IMR-90 (cell line): ENCODE measurements at regions not wholly inside any gene's neighbourhood (a gene's known extent, or its start where the extent isn't known, plus 50 kb on each side); places are given as distances from the start of the nearest gene placed in this dataset.

Experiments used
- ATAC-seq: fragments of 200-7000 bp; cut with Tn5 transposase; 2 replicates; pipeline ENCODE4 v1.9.1; 2020; ENCODE audit warnings: low read depth, mild to moderate bottlenecking, moderate library complexity
- BruUV-seq: library from RNA; stranded (reverse); fragments of 400-500 nt; replicated peaks from 2 replicates; lab custom pipeline; 2021; lab: Mats Ljungman, UMichigan
- CTCF ChIA-PET: fragments of 300-600 bp; formaldehyde crosslinking; extraction: SDS; loops from one replicate; lab custom pipeline; 2021; ENCODE audit warnings: antibody characterized with exemption; lab: Yijun Ruan, JAX
- POLR2A ChIA-PET: fragments of 300-600 bp; sonication (Branson Sonifier 250); formaldehyde crosslinking; loops from one replicate; lab custom pipeline; 2022; ENCODE audit warnings: antibody characterized with exemption; ENCODE audit not compliant: unreplicated experiment; lab: Charles Lee
- DNase-seq: peaks from one replicate; pipeline ENCODE4 v3.0.0; 2013
- H2AFZ ChIP-seq: replicated peaks from 2 replicates; pipeline ENCODE3; 2013; ENCODE audit warnings: low read length, mild to moderate bottlenecking; ENCODE audit not compliant: poor library complexity
- H2AK5ac ChIP-seq: 2 replicates; pipeline ENCODE4 v1.6.1; 2013; ENCODE audit warnings: low read depth, low read length, inconsistent platforms
- H2AK9ac ChIP-seq: replicated peaks from 2 replicates; pipeline ENCODE3; 2013; ENCODE audit warnings: mild to moderate bottlenecking, low read depth, low read length, moderate library complexity; ENCODE audit not compliant: poor library complexity
- H2BK120ac ChIP-seq: 2 replicates; pipeline ENCODE4 v1.6.1; 2013; ENCODE audit warnings: low read depth, low read length, inconsistent platforms
- H2BK15ac ChIP-seq: 3 replicates; pipeline ENCODE4 v1.6.1; 2013; ENCODE audit warnings: low read depth, low read length, inconsistent platforms
- H2BK20ac ChIP-seq: 2 replicates; pipeline ENCODE4 v1.6.1; 2013; ENCODE audit warnings: low read depth, mild to moderate bottlenecking, inconsistent platforms, low read length, moderate library complexity
- H2BK5ac ChIP-seq: 2 replicates; pipeline ENCODE4 v1.6.1; 2013; ENCODE audit warnings: mild to moderate bottlenecking, low read depth, low read length, inconsistent platforms; ENCODE audit not compliant: poor library complexity, severe bottlenecking
- H3K14ac ChIP-seq: replicated peaks from 2 replicates; pipeline ENCODE4 v1.6.1; 2013; ENCODE audit warnings: low read depth, low read length, inconsistent platforms
- H3K18ac ChIP-seq: 2 replicates; pipeline ENCODE4 v1.6.1; 2013; ENCODE audit warnings: low read depth, low read length, control low read depth
- H3K23ac ChIP-seq: 2 replicates; pipeline ENCODE4 v1.6.1; 2013; ENCODE audit warnings: low read depth, low read length, inconsistent platforms
- H3K27ac ChIP-seq: 2 replicates; pipeline ENCODE4 v1.5.1; 2013; ENCODE audit warnings: mild to moderate bottlenecking, control low read depth, low read length; ENCODE audit not compliant: insufficient read depth
- H3K27me3 ChIP-seq: 2 replicates; pipeline ENCODE4 v1.6.1; 2013; ENCODE audit warnings: low read length; ENCODE audit not compliant: control insufficient read depth, insufficient read depth
- H3K36me3 ChIP-seq: 2 replicates; pipeline ENCODE4 v1.6.1; 2013; ENCODE audit warnings: low read length, mixed read lengths; ENCODE audit not compliant: control insufficient read depth, insufficient read depth
- H3K4ac ChIP-seq: 2 replicates; pipeline ENCODE4 v1.6.1; 2013; ENCODE audit warnings: low read depth, low read length, inconsistent platforms
- H3K4me1 ChIP-seq: 2 replicates; pipeline ENCODE4 v1.6.1; 2013; ENCODE audit warnings: low read length, mixed read lengths; ENCODE audit not compliant: control insufficient read depth, insufficient read depth
- H3K4me2 ChIP-seq: 2 replicates; pipeline ENCODE4 v1.6.1; 2013; ENCODE audit warnings: low read depth, mild to moderate bottlenecking, control low read depth, low read length, moderate library complexity
- H3K4me3 ChIP-seq: 2 replicates; pipeline ENCODE4 v1.5.1; 2013; ENCODE audit warnings: low read depth, mild to moderate bottlenecking, control low read depth, low read length, moderate library complexity; ENCODE audit not compliant: insufficient read depth
- H3K56ac ChIP-seq: 2 replicates; pipeline ENCODE4 v1.6.1; 2013; ENCODE audit warnings: low read length, inconsistent platforms; ENCODE audit not compliant: insufficient read depth; ENCODE audit errors: extremely low read depth
- H3K79me1 ChIP-seq, 2 experiments: 2 replicates each; pipeline ENCODE4 v1.6.1; 2013; ENCODE audit warnings: low read length in 2 of 2, inconsistent platforms in 1 of 2, low read depth in 1 of 2
- H3K9ac ChIP-seq: 2 replicates; pipeline ENCODE4 v1.6.1; 2013; ENCODE audit warnings: low read depth, low read length, control low read depth
- H3K9me1 ChIP-seq: 2 replicates; pipeline ENCODE4 v1.6.1; 2013; ENCODE audit warnings: low read length, inconsistent platforms; ENCODE audit not compliant: insufficient read depth
- H3K9me3 ChIP-seq: 2 replicates; pipeline ENCODE4 v1.6.1; 2013; ENCODE audit warnings: low read length; ENCODE audit not compliant: control insufficient read depth, insufficient read depth
- H4K20me1 ChIP-seq: 2 replicates; pipeline ENCODE4 v1.6.1; 2013; ENCODE audit warnings: low read length, inconsistent platforms; ENCODE audit not compliant: insufficient read depth
- H4K5ac ChIP-seq: 2 replicates; pipeline ENCODE4 v1.6.1; 2013; ENCODE audit warnings: mild to moderate bottlenecking, low read depth, low read length, control low read depth
- H4K8ac ChIP-seq, 2 experiments: 2 replicates each; pipeline ENCODE4 v1.6.1; 2013; ENCODE audit warnings: low read depth in 2 of 2, low read length in 2 of 2, control low read depth in 1 of 2, inconsistent platforms in 1 of 2
- H4K91ac ChIP-seq: 2 replicates; pipeline ENCODE4 v1.6.1; 2013; ENCODE audit warnings: low read depth, low read length, inconsistent platforms; ENCODE audit not compliant: insufficient read depth
- BHLHE40 ChIP-seq: fragments of 150-350 bp; IDR thresholded peaks from 2 replicates; pipeline ENCODE4 v1.6.1; 2016; ENCODE audit warnings: mild to moderate bottlenecking, low read depth, low read length
- CEBPB ChIP-seq: IDR thresholded peaks from 2 replicates; pipeline ENCODE4 v1.6.1; 2012; ENCODE audit warnings: low read depth, low read length, improper control_type of control experiment
- CHD1 ChIP-seq: IDR thresholded peaks from 2 replicates; pipeline ENCODE4 v1.6.1; 2012; ENCODE audit warnings: low read depth, low read length, improper control_type of control experiment
- CTCF ChIP-seq: conservative IDR thresholded peaks from 2 replicates; pipeline ENCODE4 v1.5.1; 2012; ENCODE audit warnings: mild to moderate bottlenecking, low read depth, low read length, improper control_type of control experiment
- FOS ChIP-seq: fragments of 150-350 bp; IDR thresholded peaks from 2 replicates; pipeline ENCODE4 v1.6.1; 2016; ENCODE audit warnings: low read depth, low read length
- MAFK ChIP-seq: IDR thresholded peaks from 2 replicates; pipeline ENCODE4 v1.6.1; 2012; ENCODE audit warnings: low read depth, low read length, improper control_type of control experiment
- MAZ ChIP-seq: IDR thresholded peaks from 2 replicates; pipeline ENCODE4 v1.6.1; 2012; ENCODE audit warnings: low read depth, mild to moderate bottlenecking, low read length, improper control_type of control experiment, moderate library complexity, borderline replicate concordance
- MXI1 ChIP-seq: IDR thresholded peaks from 2 replicates; pipeline ENCODE4 v1.6.1; 2012; ENCODE audit warnings: low read depth, mild to moderate bottlenecking, low read length, moderate library complexity, borderline replicate concordance
- NFE2L2 ChIP-seq: fragments of 150-350 bp; IDR thresholded peaks from 2 replicates; pipeline ENCODE4 v1.6.1; 2016; ENCODE audit warnings: low read depth, mild to moderate bottlenecking, low read length
- POLR2A ChIP-seq: IDR thresholded peaks from 2 replicates; pipeline ENCODE4 v1.6.1; 2012; ENCODE audit warnings: mild to moderate bottlenecking, low read depth, low read length
- RAD21 ChIP-seq: IDR thresholded peaks from 2 replicates; pipeline ENCODE4 v1.6.1; 2012; ENCODE audit warnings: low read length, improper control_type of control experiment
- RCOR1 ChIP-seq: IDR thresholded peaks from 2 replicates; pipeline ENCODE4 v1.6.1; 2012; ENCODE audit warnings: mild to moderate bottlenecking, low read length, improper control_type of control experiment; ENCODE audit not compliant: insufficient replicate concordance
- RFX5 ChIP-seq: IDR thresholded peaks from 2 replicates; pipeline ENCODE4 v1.8.0; 2012; ENCODE audit warnings: low read depth, mild to moderate bottlenecking, low read length, moderate library complexity
- SMC3 ChIP-seq: fragments of 150-350 bp; IDR thresholded peaks from 2 replicates; pipeline ENCODE4 v1.6.1; 2016; ENCODE audit warnings: low read depth, mild to moderate bottlenecking, antibody characterized with exemption, low read length, moderate library complexity
- USF2 ChIP-seq: fragments of 150-350 bp; IDR thresholded peaks from 2 replicates; pipeline ENCODE4 v1.6.1; 2017; ENCODE audit warnings: mild to moderate bottlenecking, antibody characterized with exemption, low read length, low read depth
- WGBS, 2 experiments: methylation state at CpG; one replicate each; pipeline versions ENCODE4 v1.1.5 to v1.1.7; 2013; ENCODE audit warnings: missing lambda C conversion rate in 2 of 2; ENCODE audit not compliant: insufficient read length in 1 of 2; ENCODE audit errors: extremely low coverage in 2 of 2; 5-methylcytosine and 5-hydroxymethylcytosine counted together
- dilution Hi-C: fragments of 300-500 bp; cut with HindIII; formaldehyde crosslinking; loops from one replicate; pipeline ENCODE4 v1.14.3; 2018; ENCODE audit warnings: low sequenced_read_pairs; ENCODE audit not compliant: unreplicated experiment
- in situ Hi-C: fragments of 300-500 bp; cut with MboI; formaldehyde crosslinking; loops from 3 replicates; pipeline ENCODE4 v1.14.3; 2019; ENCODE audit warnings: low sequenced_read_pairs, inconsistent platforms, mixed read lengths
- intact Hi-C: fragments of 100-400 bp; cut with micrococcal nuclease; formaldehyde crosslinking; loops from 2 replicates; pipeline ENCODE4 v1.10.0; 2022
- TF ChIP-seq, protein P1 (sequence below): fragments of 150-350 bp; IDR thresholded peaks from 2 replicates; pipeline ENCODE4 v1.6.1; 2016; ENCODE audit warnings: low read depth, mild to moderate bottlenecking, low read length, moderate library complexity, borderline replicate concordance

GRCh38 chr2:100731535-100731981 is 88.4 kb upstream of the NPAS2 start:
- 0 out of 2 replicates have a peak, but pooled peaks cover 9% of the 10 kb centered on the region for H3K9me1 ChIP-seq
- H3K14ac ChIP-seq: 0 out of 2 replicates have a peak overlapping the region, but pooled peaks have one; percentile 55
- no peak overlapping the region for H3K27ac ChIP-seq
- H2AFZ ChIP-seq: peak overlapping the region; percentile 58
- H4K91ac ChIP-seq: peak overlapping the region; percentile 31
- dilution Hi-C loops: no loop called here
- H3K4me1 ChIP-seq: peaks cover 12% of the 10 kb centered on the region
- POLR2A ChIA-PET: no interaction called here
- peaks cover 4% of the 10 kb centered on the region for H3K27me3 ChIP-seq
- H4K20me1 ChIP-seq: no peaks in the 10 kb centered on the region
- in situ Hi-C loops: loop anchor here (5.0 kb wide), 2 partner anchors 81 to 261 kb away; no protein-coding TSS in a partner anchor
- H3K9ac ChIP-seq: no peak overlapping the region
- WGBS, 2 experiments: 20% methylated on average over 3 of the region's 3 CpGs; no CpG with 5 or more reads in 1 of the 2 experiments
- TF ChIP-seq CHD1: no peak
- no peak for TF ChIP-seq SMC3
- peak; percentile 90 for TF ChIP-seq CEBPB
- TF ChIP-seq RFX5: no peak
- TF ChIP-seq MAFK: no peak
- TF ChIP-seq, protein P1, sequence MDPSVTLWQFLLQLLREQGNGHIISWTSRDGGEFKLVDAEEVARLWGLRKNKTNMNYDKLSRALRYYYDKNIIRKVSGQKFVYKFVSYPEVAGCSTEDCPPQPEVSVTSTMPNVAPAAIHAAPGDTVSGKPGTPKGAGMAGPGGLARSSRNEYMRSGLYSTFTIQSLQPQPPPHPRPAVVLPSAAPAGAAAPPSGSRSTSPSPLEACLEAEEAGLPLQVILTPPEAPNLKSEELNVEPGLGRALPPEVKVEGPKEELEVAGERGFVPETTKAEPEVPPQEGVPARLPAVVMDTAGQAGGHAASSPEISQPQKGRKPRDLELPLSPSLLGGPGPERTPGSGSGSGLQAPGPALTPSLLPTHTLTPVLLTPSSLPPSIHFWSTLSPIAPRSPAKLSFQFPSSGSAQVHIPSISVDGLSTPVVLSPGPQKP: no peak
- TF ChIP-seq FOS: 0 out of 2 replicates have a peak, but pooled peaks have one; percentile 27
- no peak for TF ChIP-seq CTCF
- TF ChIP-seq POLR2A: no peak
- no peak for TF ChIP-seq MAZ
- no peak for TF ChIP-seq USF2
- TF ChIP-seq RCOR1: peak; percentile 87
- TF ChIP-seq RAD21: no peak; the same call in 1 of the 2 replicates
- TF ChIP-seq NFE2L2: no peak
- no peak for TF ChIP-seq BHLHE40
- TF ChIP-seq MXI1: no peak
- no peak overlapping the region for H3K4me2 ChIP-seq
- CTCF ChIA-PET: interaction anchor here (1.9 kb wide), 1 partner anchor 254 kb away, joined by 13 read pairs; no protein-coding TSS in a partner anchor
- peak overlapping the region; percentile 5 for H3K4ac ChIP-seq
- ATAC-seq: no peak
- H2BK15ac ChIP-seq: 0 out of 3 replicates have a peak overlapping the region, but pooled peaks have one; percentile 50
- H2BK120ac ChIP-seq: peak overlapping the region; percentile 56
- peak overlapping the region; percentile 64 for H2BK20ac ChIP-seq
- H3K18ac ChIP-seq: no peak overlapping the region
- H2AK5ac ChIP-seq: peak overlapping the region; percentile 87
- intact Hi-C loops: loop anchor here (2.0 to 5.0 kb wide), 2 partner anchors 171 to 271 kb away; partner anchors contain the start of gene RPL31
- H3K4me3 ChIP-seq: no peak overlapping the region
- no peak overlapping the region for H3K56ac ChIP-seq
- H4K8ac ChIP-seq: peak overlapping the region in 1 of 2 experiments; percentile 32; a peak in 3 of 4 replicates
- no peaks in the 10 kb centered on the region for H3K36me3 ChIP-seq
- no peak overlapping the region for H2BK5ac ChIP-seq
- H4K5ac ChIP-seq: no peak overlapping the region
- H3K9me3 ChIP-seq: no peaks in the 10 kb centered on the region
- peak; percentile 75 for DNase-seq
- no peak overlapping the region for H3K23ac ChIP-seq
- no peaks in the 10 kb centered on the region for H3K79me1 ChIP-seq
- no peak overlapping the region for H2AK9ac ChIP-seq
- no TSS peak for BruUV-seq
